GM12891 (cell line): ENCODE measurements at regions not wholly inside any gene's neighbourhood (a gene's known extent, or its start where the extent isn't known, plus 50 kb on each side); places are given as distances from the start of the nearest gene placed in this dataset.

Source experiments
- DNase-seq: peaks from one replicate; pipeline ENCODE4 v3.0.0; 2011; ENCODE audit warnings: low spot score; ENCODE audit not compliant: insufficient read length
- FAIRE-seq: peaks from 2 replicates; lab custom pipeline; 2011; peaks lifted over from hg19 to GRCh38; lab: Jason Lieb, UNC
- PAX5 ChIP-seq: IDR thresholded peaks from 2 replicates; pipeline ENCODE4 v1.6.1; 2011; ENCODE audit warnings: low read length, moderate library complexity, mild to moderate bottlenecking; ENCODE audit not compliant: insufficient read depth, severe bottlenecking
- POLR2A ChIP-seq: IDR thresholded peaks from 2 replicates; pipeline ENCODE4 v1.6.1; 2011; ENCODE audit warnings: low read depth, low read length, control low read depth
- POLR2AphosphoS5 ChIP-seq: IDR thresholded peaks from 2 replicates; pipeline ENCODE4 v1.6.1; 2011; ENCODE audit warnings: low read depth, low read length, control low read depth
- POU2F2 ChIP-seq: IDR thresholded peaks from 2 replicates; pipeline ENCODE4 v1.6.1; 2011; ENCODE audit warnings: low read depth, mild to moderate bottlenecking, control low read depth, low read length, moderate library complexity
- SPI1 ChIP-seq: IDR thresholded peaks from 2 replicates; pipeline ENCODE4 v1.6.1; 2011; ENCODE audit warnings: low read depth, low read length, control low read depth
- TAF1 ChIP-seq: IDR thresholded peaks from 2 replicates; pipeline ENCODE4 v1.6.1; 2011; ENCODE audit warnings: low read depth, low read length, control low read depth

DNA sequence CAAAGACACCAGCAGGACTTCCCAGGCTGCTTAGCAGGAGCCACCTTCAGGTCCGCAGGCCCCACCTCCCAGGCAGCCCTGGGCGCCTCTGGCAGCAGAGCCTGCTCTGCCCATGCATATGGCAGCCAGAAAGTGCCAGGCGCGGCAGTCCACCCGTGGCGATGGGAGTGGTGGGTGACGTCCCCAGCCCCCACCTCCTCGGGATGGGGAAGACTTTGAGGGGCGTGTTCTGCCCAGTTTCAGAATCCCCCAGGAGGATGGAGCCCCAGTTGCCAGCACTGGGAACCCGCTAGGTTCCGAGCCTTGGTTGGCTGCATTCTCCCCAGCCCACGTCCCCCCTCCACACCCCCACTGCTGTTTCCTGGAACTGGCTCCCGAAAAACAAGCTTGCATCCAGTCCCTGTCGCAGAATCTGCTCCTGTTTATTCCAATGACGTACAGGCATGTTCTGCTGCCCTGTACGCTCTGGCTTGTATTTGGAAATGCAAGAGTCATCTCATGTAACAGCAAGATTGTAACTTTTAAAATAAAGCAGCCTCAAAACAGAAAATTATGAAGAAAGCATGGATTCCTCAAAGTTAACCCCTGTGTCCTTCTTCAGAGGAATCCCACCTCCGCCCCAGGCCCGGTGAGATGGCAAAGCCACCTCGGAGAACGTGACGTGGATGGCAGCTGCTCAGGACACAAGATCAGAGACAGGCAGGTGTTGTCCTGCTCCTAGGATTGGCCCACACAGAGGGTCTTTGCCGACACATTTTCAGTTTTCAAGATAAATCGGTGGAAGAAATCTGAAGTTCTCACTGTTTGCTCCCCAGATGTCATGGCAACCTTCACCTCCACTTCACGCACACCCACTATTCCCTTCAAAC is 87.8 kb upstream of the PPP2R2D start:
- TF ChIP-seq PAX5 (no peak), POLR2AphosphoS5 (no peak), SPI1 (no peak), POLR2A (no peak), TAF1 (no peak), POU2F2 (no peak)
- DNase-seq = no peak
- FAIRE-seq = no peak

DNA sequence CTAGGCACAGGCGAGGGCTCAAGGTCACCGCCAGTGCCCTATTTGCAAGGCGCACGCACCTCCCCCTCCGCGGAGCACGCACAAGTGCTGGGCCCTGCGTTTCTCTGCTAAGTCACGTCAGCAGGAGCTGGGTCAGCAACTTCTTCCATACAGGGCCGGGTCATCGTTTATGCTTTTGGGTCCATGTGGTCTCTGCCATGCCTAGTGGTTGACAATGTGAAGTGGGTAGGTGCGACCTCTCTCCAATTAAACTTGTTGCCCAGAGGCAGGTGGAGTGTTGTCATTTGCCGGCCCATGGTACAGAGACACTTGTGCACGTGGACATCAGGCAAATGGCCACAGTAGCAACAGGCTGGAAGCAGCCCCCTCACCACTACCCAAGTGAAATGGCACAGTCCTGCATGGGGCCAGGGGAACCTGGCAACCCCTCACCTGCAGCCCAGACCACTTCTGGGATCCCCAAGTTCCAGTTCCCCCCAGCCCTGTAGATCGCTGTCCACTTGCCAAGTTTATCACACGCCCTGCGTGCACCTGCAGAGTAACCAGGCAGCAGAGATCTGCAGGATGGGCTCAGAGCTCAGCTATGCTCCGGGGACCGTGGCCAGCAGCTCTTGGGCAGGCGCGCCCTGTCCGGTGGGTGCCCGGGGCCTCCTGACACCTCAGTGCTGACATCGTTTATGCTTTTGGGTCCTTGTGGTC is 86.1 kb upstream of the PPP2R2D start:
- no peak for FAIRE-seq
- no peak for TF ChIP-seq TAF1
- TF ChIP-seq SPI1 = no peak
- no peak for TF ChIP-seq POLR2A
- no peak for TF ChIP-seq POU2F2
- TF ChIP-seq POLR2AphosphoS5 = no peak
- no peak for TF ChIP-seq PAX5
- DNase-seq = no peak

DNA sequence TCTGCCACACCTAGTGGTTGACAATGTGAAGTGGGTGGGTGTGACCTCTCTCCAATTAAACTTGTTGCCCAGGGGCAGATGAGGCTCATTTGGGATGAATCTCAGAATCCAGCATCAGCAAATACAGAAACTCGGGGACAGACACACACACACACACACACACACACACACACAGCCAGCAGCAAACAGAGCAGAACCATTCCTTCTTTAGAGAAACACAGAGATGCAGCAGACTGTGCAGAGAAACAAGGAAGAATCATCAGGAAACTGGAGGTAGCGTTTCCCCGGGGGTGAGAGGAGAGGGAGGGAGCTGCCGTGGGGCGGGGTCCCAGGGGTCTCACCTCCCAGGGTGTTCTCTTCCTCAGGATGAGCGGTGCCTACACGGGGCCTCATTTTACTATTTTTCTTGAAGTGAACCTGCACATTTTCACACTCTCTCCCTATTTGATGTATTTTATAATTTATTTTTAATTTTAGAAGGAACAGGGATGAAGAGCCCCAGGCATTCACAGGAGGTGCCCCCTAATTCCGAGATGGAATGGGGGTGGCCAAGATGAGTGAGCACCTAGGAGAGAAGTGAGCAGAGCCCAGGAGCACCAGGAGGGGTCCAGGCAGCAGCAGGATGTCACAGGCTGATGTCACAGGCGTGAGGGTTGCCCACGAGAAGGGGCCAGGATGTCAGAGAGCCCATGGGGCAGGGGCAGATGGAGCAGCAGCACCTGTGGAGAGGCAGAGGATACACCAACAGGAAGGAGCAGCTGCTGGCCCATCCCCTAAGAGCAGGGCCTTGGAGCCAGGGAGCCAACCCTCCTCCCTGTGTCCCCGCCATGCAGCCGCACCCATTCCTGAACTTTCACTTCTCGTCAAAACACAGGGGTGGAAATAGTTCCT is 85.3 kb upstream of the PPP2R2D start:
- DNase-seq = no peak
- FAIRE-seq = no peak
- TF ChIP-seq POU2F2 (no peak), POLR2AphosphoS5 (no peak), TAF1 (no peak), POLR2A (no peak), PAX5 (no peak), SPI1 (no peak)

DNA sequence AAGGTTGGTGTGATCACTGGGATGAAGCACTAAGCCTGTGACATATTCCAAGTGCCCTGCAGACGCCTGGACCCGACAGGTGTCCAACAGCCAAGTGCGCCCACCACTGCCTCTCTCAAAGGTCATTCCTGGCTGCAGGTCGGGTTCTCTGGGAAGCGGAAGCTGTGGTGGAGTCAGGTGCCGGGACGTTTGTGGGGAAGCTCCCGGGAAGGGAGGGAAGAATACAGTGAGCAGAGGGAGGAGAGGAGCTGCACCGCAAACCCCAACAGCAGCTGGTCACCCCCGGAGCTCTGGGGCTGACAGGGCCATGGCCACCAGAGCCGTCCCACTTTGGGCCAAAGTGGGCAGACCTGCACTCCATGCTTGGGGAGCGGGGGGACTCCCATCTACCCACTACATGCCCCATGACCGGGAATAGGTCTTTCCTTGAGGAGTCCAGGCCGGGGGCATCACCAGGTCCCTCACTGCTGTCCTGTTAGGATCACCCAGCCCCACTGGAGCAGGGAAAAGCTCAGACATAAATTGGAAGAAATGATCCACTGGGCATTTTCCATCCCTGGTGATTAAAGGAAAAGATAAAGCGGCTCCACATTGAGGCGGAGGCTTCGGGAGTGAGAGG is 84.5 kb upstream of the PPP2R2D start:
- FAIRE-seq (no peak), DNase-seq (no peak)
- TF ChIP-seq POLR2A (no peak), SPI1 (no peak), POU2F2 (no peak), TAF1 (no peak), PAX5 (no peak), POLR2AphosphoS5 (no peak)

DNA sequence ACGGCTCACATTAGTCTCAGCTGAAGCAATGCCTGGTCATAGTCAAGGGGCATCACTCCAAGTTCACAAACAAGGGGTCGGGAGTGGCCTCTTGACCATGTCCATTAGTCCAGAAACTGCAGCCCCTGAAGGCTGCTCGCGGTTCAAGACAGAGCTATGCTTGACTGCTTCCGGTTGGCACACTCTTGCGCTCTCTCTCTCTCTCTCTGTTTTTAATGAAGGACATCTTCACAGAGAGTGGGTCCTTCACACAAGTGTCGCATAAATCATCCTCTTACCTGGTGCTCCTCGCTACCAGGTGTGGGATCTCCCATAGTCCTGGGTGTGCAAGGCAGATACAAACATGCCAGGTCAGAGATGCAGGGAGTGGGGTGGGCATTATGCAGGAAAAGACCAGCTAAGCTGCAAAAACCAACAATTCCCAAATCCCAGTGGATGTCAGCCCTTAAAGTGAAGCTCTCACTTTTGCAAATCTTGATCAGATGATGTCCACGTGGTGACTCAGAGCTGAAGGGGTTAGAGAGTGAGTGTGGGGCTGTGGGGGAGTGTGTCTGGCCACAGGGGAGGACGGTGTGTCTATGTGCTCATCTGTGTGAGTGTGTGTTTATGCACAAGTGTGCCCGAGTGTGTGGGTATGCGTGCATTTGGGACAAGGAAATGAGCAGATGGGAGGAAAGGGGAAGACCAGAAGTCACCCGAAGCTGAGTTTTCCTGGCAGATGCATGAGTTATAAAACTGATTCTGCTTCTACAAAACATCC is 83.7 kb upstream of the PPP2R2D start:
- DNase-seq = no peak
- TF ChIP-seq POLR2AphosphoS5 = no peak
- TF ChIP-seq POLR2A = no peak
- TF ChIP-seq TAF1 = no peak
- no peak for TF ChIP-seq PAX5
- no peak for TF ChIP-seq SPI1
- TF ChIP-seq POU2F2 = no peak
- no peak for FAIRE-seq

DNA sequence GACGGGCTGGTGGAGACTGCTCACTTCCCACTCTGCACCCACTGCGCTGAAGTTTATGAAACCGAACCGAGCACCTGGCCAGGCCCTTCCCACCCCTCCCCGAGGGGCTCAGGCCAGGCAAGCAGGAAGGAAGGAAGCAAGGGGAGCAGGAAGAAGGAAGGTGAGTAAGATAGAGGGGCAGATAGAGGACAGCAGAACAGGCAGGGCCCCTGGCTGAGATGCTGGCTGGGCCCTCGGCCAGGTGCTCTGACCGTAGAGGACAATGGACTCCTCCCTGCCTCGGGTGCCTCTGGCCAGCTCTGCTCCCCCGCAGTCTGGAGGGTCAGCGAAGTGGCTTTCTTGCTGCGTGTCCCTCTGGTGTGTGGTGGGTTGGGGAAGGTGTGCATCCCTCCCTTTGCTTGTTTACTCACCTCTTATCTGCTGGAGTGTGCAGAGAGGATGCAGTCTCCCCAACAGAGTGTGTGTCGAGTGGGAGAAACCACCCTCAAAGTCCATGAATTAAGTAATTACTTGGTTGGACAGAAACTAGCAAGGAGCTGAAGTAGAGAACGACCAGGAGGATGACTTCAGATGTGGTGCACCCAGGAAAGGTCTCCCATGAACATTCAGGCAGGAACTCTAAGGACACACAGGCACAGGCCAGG is 82.8 kb upstream of the PPP2R2D start:
- DNase-seq = no peak
- FAIRE-seq = no peak
- no peak for TF ChIP-seq SPI1
- no peak for TF ChIP-seq PAX5
- no peak for TF ChIP-seq POLR2A

DNA sequence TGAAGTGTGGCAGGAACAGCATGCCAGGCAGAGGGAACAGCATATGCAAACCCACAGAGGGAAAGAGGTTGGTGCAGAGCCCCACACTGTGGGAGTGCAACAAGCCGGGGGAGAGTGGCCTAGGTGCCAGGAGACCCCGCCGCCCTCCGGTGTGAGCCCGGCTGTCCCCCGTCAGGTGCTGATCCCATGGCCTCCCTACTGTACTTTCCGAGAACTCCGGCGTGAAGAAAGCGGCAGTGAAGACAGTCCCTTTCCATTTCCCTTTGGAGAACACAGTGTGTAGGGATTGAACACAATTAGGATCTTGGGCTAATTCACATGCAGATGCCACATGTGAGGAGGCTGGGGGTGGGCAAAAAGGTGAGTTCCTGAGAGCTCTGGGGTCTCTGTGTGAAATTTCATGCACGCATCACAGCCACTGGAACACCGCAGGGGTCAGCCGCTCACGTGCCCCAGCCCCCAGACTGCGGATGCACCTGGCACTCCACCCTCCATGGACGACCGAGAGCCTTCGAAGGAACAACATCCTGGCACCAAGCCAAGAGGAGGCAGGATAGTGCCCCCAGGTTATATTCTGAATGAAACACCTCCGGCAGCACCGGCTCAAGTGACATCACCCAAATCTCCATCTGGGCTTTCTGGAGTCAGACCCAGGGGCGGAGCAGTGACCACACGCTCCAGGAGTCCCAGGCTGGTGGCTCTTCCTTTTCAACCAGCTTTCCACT is 82.1 kb upstream of the PPP2R2D start:
- TF ChIP-seq SPI1 (no peak), POU2F2 (no peak), POLR2A (no peak), POLR2AphosphoS5 (no peak), PAX5 (no peak), TAF1 (no peak)
- DNase-seq = peak; percentile 2
- no peak for FAIRE-seq
